ENCODE measurements at regions not wholly inside any gene's neighbourhood (a gene's known extent, or its start where the extent isn't known, plus 50 kb on each side); places are given as distances from the start of the nearest gene placed in this dataset.

- TF ChIP-seq CTCF (IDR thresholded peaks at IDR 0.05; ENCODE audit: low read depth, low read length) (no peak), EZH2phosphoT487 (IDR thresholded peaks at IDR 0.05; ENCODE audit: low read depth) (no peak)
Observed at GRCh38 chr1:63107066-63107465, 215.3 kb upstream of the FOXD3 start.
